Nephron (organoid): ENCODE measurements at regions not wholly inside any gene's neighbourhood (a gene's known extent, or its start where the extent isn't known, plus 50 kb on each side); places are given as distances from the start of the nearest gene placed in this dataset.
A peak's percentile ranks its signal among the peaks of the same experiment; 100 is the strongest.
"Not testable (repeated sequence)": the region's sequence is repeated elsewhere in the genome, so short reads cannot be mapped to it uniquely, and the experiment has no call there.

Experiments used
- H3K27ac Mint-ChIP-seq, 3 experiments: 2 replicates each; pipeline ENCODE4 v1.8.0; 2020; ENCODE audit warnings: mixed read lengths in 3 of 3, mild to moderate bottlenecking in 2 of 3, moderate library complexity in 1 of 3
- H3K27me3 Mint-ChIP-seq: 2 replicates; pipeline ENCODE4 v1.8.0; 2021; ENCODE audit warnings: low read depth, mild to moderate bottlenecking, moderate library complexity, mixed read lengths
- H3K36me3 Mint-ChIP-seq: 2 replicates; pipeline ENCODE4 v1.8.0; 2020; ENCODE audit warnings: low read depth, mixed read lengths
- H3K4me1 Mint-ChIP-seq: 2 replicates; pipeline ENCODE4 v1.8.0; 2020; ENCODE audit warnings: mixed read lengths
- H3K4me3 Mint-ChIP-seq, 3 experiments: 2 replicates each; pipeline ENCODE4 v1.8.0; 2020; ENCODE audit warnings: mild to moderate bottlenecking in 3 of 3, mixed read lengths in 3 of 3, moderate library complexity in 2 of 3
- H3K9me3 Mint-ChIP-seq: 2 replicates; pipeline ENCODE4 v1.8.0; 2020; ENCODE audit warnings: mixed read lengths

- not testable (repeated sequence) for H3K4me3 Mint-ChIP-seq, H3K36me3 Mint-ChIP-seq, H3K4me1 Mint-ChIP-seq, H3K27me3 Mint-ChIP-seq, H3K9me3 Mint-ChIP-seq, H3K27ac Mint-ChIP-seq
Observed at GRCh38 chr2:87432711-87433453, 315.0 kb upstream of the PLGLB2 start.

GRCh38 chr2:87436007-87436406 lies 311.9 kb upstream of the PLGLB2 start:
- not testable (repeated sequence) for H3K4me3 Mint-ChIP-seq, H3K36me3 Mint-ChIP-seq, H3K4me1 Mint-ChIP-seq, H3K27ac Mint-ChIP-seq, H3K9me3 Mint-ChIP-seq, H3K27me3 Mint-ChIP-seq

GRCh38 chr2:87437701-87438260 lies 310.1 kb upstream of the PLGLB2 start:
- H3K27ac Mint-ChIP-seq, H3K27me3 Mint-ChIP-seq: not testable (repeated sequence)

GRCh38 chr2:87438780-87439454 lies 309.0 kb upstream of the PLGLB2 start:
- not testable (repeated sequence) for H3K36me3 Mint-ChIP-seq, H3K4me3 Mint-ChIP-seq, H3K4me1 Mint-ChIP-seq, H3K9me3 Mint-ChIP-seq, H3K27me3 Mint-ChIP-seq, H3K27ac Mint-ChIP-seq

More at GRCh38 chr2:87437701-87438260, 310.1 kb upstream of the PLGLB2 start:
- not testable (repeated sequence) for H3K9me3 Mint-ChIP-seq, H3K4me1 Mint-ChIP-seq, H3K36me3 Mint-ChIP-seq, H3K4me3 Mint-ChIP-seq

- not testable (repeated sequence) for H3K4me1 Mint-ChIP-seq, H3K36me3 Mint-ChIP-seq, H3K9me3 Mint-ChIP-seq, H3K27ac Mint-ChIP-seq, H3K4me3 Mint-ChIP-seq, H3K27me3 Mint-ChIP-seq
Observed at GRCh38 chr2:87439617-87440204, 308.2 kb upstream of the PLGLB2 start.

- not testable (repeated sequence) for H3K4me1 Mint-ChIP-seq, H3K36me3 Mint-ChIP-seq, H3K27ac Mint-ChIP-seq, H3K27me3 Mint-ChIP-seq, H3K4me3 Mint-ChIP-seq, H3K9me3 Mint-ChIP-seq
Observed at GRCh38 chr2:87440650-87441049, 307.2 kb upstream of the PLGLB2 start.

- H3K9me3 Mint-ChIP-seq, H3K4me1 Mint-ChIP-seq, H3K27ac Mint-ChIP-seq, H3K4me3 Mint-ChIP-seq, H3K27me3 Mint-ChIP-seq, H3K36me3 Mint-ChIP-seq: not testable (repeated sequence)
Observed at GRCh38 chr2:87441375-87441774, 306.5 kb upstream of the PLGLB2 start.

GRCh38 chr2:87442983-87443577 lies 304.8 kb upstream of the PLGLB2 start:
- not testable (repeated sequence) for H3K4me1 Mint-ChIP-seq, H3K27me3 Mint-ChIP-seq, H3K4me3 Mint-ChIP-seq, H3K36me3 Mint-ChIP-seq, H3K27ac Mint-ChIP-seq, H3K9me3 Mint-ChIP-seq

GRCh38 chr2:87444951-87445350 lies 302.9 kb upstream of the PLGLB2 start:
- H3K9me3 Mint-ChIP-seq, H3K27ac Mint-ChIP-seq, H3K4me1 Mint-ChIP-seq, H3K27me3 Mint-ChIP-seq, H3K4me3 Mint-ChIP-seq, H3K36me3 Mint-ChIP-seq: not testable (repeated sequence)

- H3K27me3 Mint-ChIP-seq, H3K27ac Mint-ChIP-seq, H3K4me3 Mint-ChIP-seq, H3K4me1 Mint-ChIP-seq, H3K36me3 Mint-ChIP-seq, H3K9me3 Mint-ChIP-seq: not testable (repeated sequence)
Observed at GRCh38 chr2:87445613-87446312, 302.1 kb upstream of the PLGLB2 start.

GRCh38 chr2:87446313-87446696 lies 301.6 kb upstream of the PLGLB2 start:
- H3K36me3 Mint-ChIP-seq, result not testable (repeated sequence)

GRCh38 chr2:87449462-87449980 lies 298.4 kb upstream of the PLGLB2 start:
- H3K9me3 Mint-ChIP-seq, H3K4me3 Mint-ChIP-seq, H3K36me3 Mint-ChIP-seq, H3K27ac Mint-ChIP-seq, H3K27me3 Mint-ChIP-seq: not testable (repeated sequence)
- peaks cover 15% of the 10 kb centered on the region for H3K4me1 Mint-ChIP-seq

More at GRCh38 chr2:87446313-87446696, 301.6 kb upstream of the PLGLB2 start:
- H3K27me3 Mint-ChIP-seq, H3K27ac Mint-ChIP-seq, H3K4me3 Mint-ChIP-seq, H3K9me3 Mint-ChIP-seq, H3K4me1 Mint-ChIP-seq: not testable (repeated sequence)

- H3K4me3 Mint-ChIP-seq, H3K27me3 Mint-ChIP-seq, H3K9me3 Mint-ChIP-seq, H3K36me3 Mint-ChIP-seq: not testable (repeated sequence)
- peaks cover 15% of the 10 kb centered on the region for H3K4me1 Mint-ChIP-seq
- peak overlapping the region in 1 of 3 experiments; percentile 18 for H3K27ac Mint-ChIP-seq
Observed at GRCh38 chr2:87452193-87452592, 295.7 kb upstream of the PLGLB2 start.

- H3K27ac Mint-ChIP-seq, result peak overlapping the region in 1 of 3 experiments; percentile 71
- peaks cover 15% of the 10 kb centered on the region for H3K4me1 Mint-ChIP-seq
Observed at GRCh38 chr2:87452861-87453260, 295.0 kb upstream of the PLGLB2 start.

More at GRCh38 chr2:87452861-87453260, 295.0 kb upstream of the PLGLB2 start:
- peak overlapping the region in 2 of 3 experiments; percentile 14 to 57 for H3K4me3 Mint-ChIP-seq
- not testable (repeated sequence) for H3K9me3 Mint-ChIP-seq, H3K36me3 Mint-ChIP-seq, H3K27me3 Mint-ChIP-seq
